Neuron (in vitro differentiated cells): ENCODE measurements at regions not wholly inside any gene's neighbourhood (a gene's known extent, or its start where the extent isn't known, plus 50 kb on each side); places are given as distances from the start of the nearest gene placed in this dataset.

Experiments used
- H2AFZ ChIP-seq: one replicate; pipeline ENCODE4 v1.6.1; 2013; ENCODE audit warnings: low read depth, mild to moderate bottlenecking, inconsistent platforms, low read length, moderate library complexity
- H3K27me3 ChIP-seq: one replicate; pipeline ENCODE4 v1.6.1; 2013; ENCODE audit warnings: low read length; ENCODE audit not compliant: insufficient read depth
- H3K36me3 ChIP-seq: one replicate; pipeline ENCODE4 v1.6.1; 2013; ENCODE audit warnings: low read length; ENCODE audit not compliant: insufficient read depth
- H3K4me1 ChIP-seq: one replicate; pipeline ENCODE4 v1.6.1; 2013; ENCODE audit warnings: low read length; ENCODE audit not compliant: insufficient read depth
- H3K4me3 ChIP-seq: 2 replicates; pipeline ENCODE4 v1.5.1; 2013; ENCODE audit warnings: mild to moderate bottlenecking, low read length, moderate library complexity
- H3K9me3 ChIP-seq: one replicate; pipeline ENCODE4 v1.6.1; 2013; ENCODE audit warnings: low read length

DNA sequence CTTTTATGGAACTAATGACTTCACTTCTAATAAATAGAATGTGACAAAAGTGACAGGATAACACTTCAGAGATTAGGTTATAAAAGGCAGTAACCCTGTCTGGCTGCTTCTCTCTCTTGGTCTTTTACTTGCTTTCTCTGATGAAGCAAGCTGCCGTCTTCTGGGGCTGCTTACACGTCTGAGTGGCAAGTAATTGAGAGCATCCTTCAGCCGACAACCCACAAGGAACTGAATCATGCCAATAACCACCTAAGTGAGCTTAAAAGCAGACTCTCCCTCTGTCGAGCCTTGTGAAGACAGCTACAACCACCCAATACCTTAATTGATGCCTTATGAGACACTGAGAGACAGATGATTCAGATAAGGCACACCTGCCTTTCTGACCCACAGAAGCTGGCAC, 1091.2 kb downstream of the SLITRK1 start:
- Histone ChIP-seq H2AFZ (no peak overlapping the region), H3K27me3 (no peaks in the 10 kb centered on the region), H3K9me3 (no peaks in the 10 kb centered on the region), H3K4me3 (no peak overlapping the region), H3K4me1 (peaks cover 1% of the 10 kb centered on the region), H3K36me3 (no peaks in the 10 kb centered on the region)

DNA sequence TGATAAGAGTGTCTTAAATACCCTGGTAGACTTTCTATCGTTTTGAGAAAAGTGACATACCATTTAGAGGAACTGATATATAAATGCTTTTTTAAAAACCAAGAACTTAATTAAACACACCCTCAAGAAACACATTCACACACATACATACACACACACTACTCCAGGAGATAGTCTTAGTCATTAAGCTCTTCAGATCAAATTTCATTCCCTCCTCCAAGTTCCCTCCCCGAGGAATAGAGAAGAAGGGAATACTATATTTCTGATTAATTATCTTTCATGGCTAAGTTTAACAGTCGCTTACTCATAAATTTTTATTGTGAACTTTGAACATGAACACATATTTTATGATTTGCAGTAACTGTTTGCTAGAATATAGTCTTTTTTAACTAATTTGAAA, 1109.5 kb downstream of the SLITRK1 start:
- no peaks in the 10 kb centered on the region for H3K4me1 ChIP-seq
- H3K9me3 ChIP-seq = no peaks in the 10 kb centered on the region
- H3K27me3 ChIP-seq = no peaks in the 10 kb centered on the region
- no peak overlapping the region for H2AFZ ChIP-seq
- no peaks in the 10 kb centered on the region for H3K36me3 ChIP-seq
- H3K4me3 ChIP-seq = no peak overlapping the region

DNA sequence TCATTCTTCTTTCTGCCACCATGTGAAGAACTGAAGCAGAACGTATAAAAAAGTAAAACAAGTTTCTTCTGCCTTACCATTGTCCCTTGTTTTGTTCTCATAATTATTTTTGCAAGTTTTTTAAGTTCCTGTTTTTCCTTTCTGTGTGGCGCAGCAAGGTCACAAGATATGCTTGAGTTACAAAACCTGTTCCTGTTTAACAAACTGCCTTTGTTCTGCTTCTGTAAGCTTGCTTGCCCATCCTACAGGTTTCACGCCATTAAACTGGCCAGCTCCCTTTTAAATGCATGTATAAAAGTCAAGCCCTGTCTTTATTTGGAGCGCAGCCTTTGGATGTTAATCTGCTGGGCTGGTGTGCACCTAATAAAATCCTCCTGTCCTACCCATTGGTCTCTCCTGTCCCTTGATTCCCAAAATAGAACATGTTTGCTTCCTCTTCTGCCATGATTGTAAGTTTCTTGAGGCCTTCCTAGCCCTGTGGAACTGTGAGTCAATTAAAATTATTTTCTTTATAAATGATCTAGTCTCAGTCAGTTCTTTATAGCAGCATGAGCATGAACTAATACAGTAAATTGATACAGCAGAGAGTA, 1115.4 kb downstream of the SLITRK1 start:
- Histone ChIP-seq H3K36me3 (no peaks in the 10 kb centered on the region), H3K9me3 (no peaks in the 10 kb centered on the region)

DNA sequence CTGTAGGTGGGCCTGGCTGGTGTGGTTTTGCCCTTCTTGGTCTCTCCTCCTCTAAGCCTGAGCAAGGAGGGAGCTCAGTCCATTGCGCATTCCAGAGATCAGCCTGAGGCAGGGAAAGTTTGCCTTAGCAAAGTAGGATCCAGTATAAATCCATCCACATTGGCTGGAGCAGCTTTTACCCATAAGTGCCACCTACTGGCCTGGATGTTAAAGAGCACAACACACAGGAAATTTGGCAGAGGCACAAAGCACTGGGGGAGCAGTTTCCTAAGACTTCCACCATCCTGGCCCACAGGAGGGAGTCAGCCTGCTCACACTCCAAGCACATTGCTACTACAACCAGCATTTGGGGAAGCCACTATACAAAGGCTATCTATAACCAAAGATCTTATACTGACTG, 1124.2 kb downstream of the SLITRK1 start:
- Histone ChIP-seq H3K4me1 (no peaks in the 10 kb centered on the region), H2AFZ (no peak overlapping the region), H3K4me3 (no peak overlapping the region), H3K27me3 (no peaks in the 10 kb centered on the region), H3K9me3 (no peaks in the 10 kb centered on the region), H3K36me3 (no peaks in the 10 kb centered on the region)

More for the DNA sequence above, 1115.4 kb downstream of the SLITRK1 start:
- H2AFZ ChIP-seq = no peak overlapping the region
- no peaks in the 10 kb centered on the region for H3K27me3 ChIP-seq
- no peaks in the 10 kb centered on the region for H3K4me1 ChIP-seq
- H3K4me3 ChIP-seq = no peak overlapping the region

DNA sequence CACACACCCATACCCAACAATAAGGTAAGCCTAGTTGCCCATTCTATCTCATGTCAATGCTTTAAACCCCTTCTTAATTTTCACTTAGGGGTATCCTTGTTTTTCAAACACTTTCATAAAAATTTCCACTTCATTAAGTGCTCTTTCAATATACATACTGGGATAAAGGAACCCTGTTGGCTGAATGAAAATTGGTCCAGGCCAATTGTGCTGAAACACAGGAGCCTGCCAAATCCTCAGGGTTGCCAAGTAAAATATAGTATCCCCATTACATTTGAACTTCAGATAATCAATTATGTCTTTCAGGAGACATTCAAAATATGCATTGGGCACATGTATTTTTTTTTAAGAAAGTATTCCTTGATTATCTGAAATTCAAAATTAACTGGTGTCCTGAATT, 1131.1 kb downstream of the SLITRK1 start:
- H2AFZ ChIP-seq = no peak overlapping the region

DNA sequence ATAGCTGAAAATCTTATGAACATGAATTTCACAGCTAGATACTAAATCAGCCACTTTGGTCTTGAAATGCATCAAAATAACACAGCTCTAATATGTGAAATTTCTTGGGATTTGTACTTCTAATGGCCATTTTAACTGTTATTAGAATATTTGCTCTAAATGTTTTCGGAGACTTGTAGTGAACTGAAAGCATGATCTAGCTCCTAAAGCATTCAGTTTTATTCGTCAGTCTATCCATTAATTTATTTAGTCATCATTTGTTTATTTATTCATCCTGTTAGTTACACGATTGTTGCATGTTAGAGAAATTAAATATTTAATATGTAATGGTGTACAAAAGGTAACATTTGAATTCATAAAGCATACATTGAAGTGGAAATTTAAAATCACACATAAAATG, 1132.7 kb downstream of the SLITRK1 start:
- Histone ChIP-seq H2AFZ (no peak overlapping the region), H3K36me3 (no peaks in the 10 kb centered on the region), H3K9me3 (no peaks in the 10 kb centered on the region), H3K27me3 (no peaks in the 10 kb centered on the region), H3K4me1 (peaks cover 3% of the 10 kb centered on the region), H3K4me3 (no peak overlapping the region)

More for the DNA sequence above, 1131.1 kb downstream of the SLITRK1 start:
- H3K4me1 ChIP-seq = peaks cover 3% of the 10 kb centered on the region
- no peak overlapping the region for H3K4me3 ChIP-seq
- no peaks in the 10 kb centered on the region for H3K36me3 ChIP-seq
- H3K27me3 ChIP-seq = no peaks in the 10 kb centered on the region
- H3K9me3 ChIP-seq = no peaks in the 10 kb centered on the region

DNA sequence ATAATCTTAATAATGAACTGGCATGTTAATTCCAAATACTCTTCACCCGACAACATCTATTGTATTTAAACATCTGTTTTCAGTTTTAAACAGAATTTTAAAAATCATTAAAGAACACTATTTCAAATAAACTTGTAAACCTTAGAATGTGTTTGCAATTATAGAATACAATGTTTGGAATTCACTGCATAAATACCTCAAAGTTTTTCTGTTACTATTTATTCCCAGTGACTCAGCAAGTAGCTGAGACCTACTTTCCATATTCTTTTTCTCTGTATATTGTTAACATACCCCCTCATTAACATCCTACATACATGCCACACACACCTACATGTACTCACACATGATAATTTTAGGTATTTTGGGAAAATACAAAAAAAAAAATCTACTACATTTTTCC, 1134.3 kb downstream of the SLITRK1 start:
- Histone ChIP-seq H3K36me3 (no peaks in the 10 kb centered on the region), H3K4me3 (no peak overlapping the region), H3K4me1 (peaks cover 3% of the 10 kb centered on the region), H3K27me3 (no peaks in the 10 kb centered on the region), H3K9me3 (no peaks in the 10 kb centered on the region), H2AFZ (no peak overlapping the region)

DNA sequence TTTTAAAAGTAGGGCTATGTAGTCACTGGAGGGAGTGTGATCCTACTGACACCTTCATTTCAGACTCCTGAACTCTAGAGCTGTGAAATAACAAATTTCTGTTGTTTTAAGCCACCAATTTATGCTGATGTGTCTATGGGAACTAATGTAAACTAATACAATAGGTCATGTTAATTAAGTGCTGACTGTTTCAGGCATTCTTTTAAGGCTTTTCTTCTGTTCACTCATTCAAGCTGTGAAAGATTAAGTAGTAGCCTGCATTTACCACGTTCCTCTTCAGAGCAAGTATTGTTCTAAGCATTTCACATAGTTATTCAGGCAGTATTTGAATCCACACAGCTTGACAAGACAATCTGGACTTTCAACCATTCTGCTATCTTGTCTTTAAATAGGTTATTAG, 1135.0 kb downstream of the SLITRK1 start:
- Histone ChIP-seq H3K36me3 (no peaks in the 10 kb centered on the region), H3K27me3 (no peaks in the 10 kb centered on the region), H2AFZ (no peak overlapping the region), H3K4me1 (peaks cover 3% of the 10 kb centered on the region), H3K4me3 (no peak overlapping the region), H3K9me3 (no peaks in the 10 kb centered on the region)

DNA sequence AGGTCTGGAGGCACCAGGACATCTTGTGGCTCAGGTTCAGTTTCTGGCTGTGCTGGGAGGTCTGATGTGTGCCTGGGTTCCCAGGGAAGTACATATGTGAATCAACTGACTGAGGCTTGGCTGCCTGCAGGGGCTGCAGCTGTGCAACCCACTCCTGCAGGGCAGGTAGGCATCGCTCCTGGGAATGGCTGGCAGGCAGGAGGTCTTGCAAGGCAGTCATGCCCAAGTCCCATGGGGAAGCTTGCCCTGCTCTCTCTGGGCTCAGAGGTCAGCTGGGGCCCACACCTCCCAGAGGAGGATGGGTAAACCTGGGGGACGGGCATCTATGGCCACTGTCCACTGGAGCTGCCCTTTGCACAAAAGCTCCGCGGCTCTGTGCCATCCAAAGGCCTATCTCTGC, 1141.8 kb downstream of the SLITRK1 start:
- H3K4me1 ChIP-seq = no peaks in the 10 kb centered on the region
- no peak overlapping the region for H3K4me3 ChIP-seq
- H3K27me3 ChIP-seq = no peaks in the 10 kb centered on the region

DNA sequence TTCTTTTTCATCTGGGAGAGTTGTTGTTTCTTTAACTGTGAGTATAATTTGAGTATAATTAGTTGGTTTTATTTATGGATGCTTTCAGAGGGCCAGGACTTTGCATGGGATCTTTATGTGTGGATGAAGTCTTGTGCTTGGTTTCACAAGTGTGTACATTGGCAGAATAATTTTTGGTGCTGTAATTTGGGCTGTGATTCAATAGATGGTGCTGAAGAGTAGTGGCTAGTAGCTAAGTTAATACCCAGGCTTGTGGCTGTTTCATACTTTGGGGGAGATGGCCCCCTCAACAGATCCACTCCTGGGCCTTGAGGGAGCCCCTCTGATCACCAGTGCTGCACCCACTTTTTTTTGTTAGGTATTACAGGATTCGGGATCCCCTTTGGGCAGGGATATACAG, 1142.4 kb downstream of the SLITRK1 start:
- Histone ChIP-seq H3K9me3 (no peaks in the 10 kb centered on the region), H3K27me3 (no peaks in the 10 kb centered on the region), H3K4me3 (no peak overlapping the region), H3K4me1 (no peaks in the 10 kb centered on the region), H2AFZ (no peak overlapping the region), H3K36me3 (no peaks in the 10 kb centered on the region)

More for the DNA sequence above, 1141.8 kb downstream of the SLITRK1 start:
- no peaks in the 10 kb centered on the region for H3K36me3 ChIP-seq
- no peak overlapping the region for H2AFZ ChIP-seq
- no peaks in the 10 kb centered on the region for H3K9me3 ChIP-seq

DNA sequence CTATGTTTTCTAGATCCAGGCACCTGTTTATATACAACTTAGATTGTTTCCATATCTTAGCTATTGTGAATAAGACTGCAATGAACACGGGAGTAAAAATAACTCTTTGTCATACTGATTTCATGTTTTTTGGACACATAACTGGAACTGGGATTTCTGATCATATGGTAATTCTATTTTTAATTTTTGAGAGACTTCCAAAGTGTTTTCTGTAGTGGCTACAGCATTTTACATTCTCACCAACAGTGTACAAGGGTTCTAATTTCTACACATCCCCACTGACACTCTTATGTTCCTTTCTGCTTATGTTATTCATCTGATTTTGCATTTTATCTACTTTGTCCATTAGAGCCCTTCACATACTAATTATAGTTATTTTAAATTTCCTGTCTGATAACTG, 1152.9 kb downstream of the SLITRK1 start:
- Histone ChIP-seq H3K9me3 (no peaks in the 10 kb centered on the region), H3K27me3 (no peaks in the 10 kb centered on the region), H3K36me3 (no peaks in the 10 kb centered on the region), H3K4me3 (no peak overlapping the region), H3K4me1 (no peaks in the 10 kb centered on the region), H2AFZ (no peak overlapping the region)

DNA sequence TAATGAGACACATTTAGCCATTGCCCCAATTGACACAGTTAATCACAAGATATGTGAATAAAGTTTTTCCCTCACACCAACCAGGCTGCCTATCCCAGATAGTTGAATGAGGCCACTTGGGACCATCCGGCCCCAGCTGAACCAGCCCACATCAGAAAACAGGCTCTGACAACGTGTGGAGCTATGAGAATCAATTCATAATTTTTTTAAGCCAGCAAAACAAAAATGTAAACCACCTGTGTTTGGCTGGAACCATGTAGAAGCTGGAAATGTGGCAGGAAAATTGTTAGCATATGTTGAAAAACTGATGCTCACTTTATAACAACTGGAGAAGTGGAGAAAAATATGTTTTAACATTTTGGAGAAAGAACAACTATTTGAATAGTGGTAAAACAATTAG, 1161.3 kb downstream of the SLITRK1 start:
- H3K36me3 ChIP-seq = no peaks in the 10 kb centered on the region
- H3K9me3 ChIP-seq = no peaks in the 10 kb centered on the region
- no peak overlapping the region for H2AFZ ChIP-seq
- no peaks in the 10 kb centered on the region for H3K27me3 ChIP-seq
- no peaks in the 10 kb centered on the region for H3K4me1 ChIP-seq
- H3K4me3 ChIP-seq = no peak overlapping the region

DNA sequence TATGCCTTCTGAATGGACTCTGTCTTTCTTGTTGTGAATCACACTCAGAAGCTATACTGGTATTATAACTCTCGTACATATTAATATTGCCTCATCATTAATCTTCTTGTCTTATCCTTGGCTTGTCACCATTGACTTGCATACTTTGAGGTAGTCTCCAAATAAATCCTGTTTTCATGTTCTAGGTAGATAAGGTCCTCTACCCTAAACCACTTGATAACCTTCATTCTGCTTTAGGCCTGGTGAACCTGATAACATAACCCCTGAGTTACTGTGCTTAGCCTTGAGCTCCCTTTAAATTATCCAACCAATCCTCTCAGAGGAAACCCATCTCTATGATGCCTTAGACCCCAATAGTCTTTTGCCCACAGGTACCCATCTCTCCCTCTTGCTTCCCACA, 1162.3 kb downstream of the SLITRK1 start:
- Histone ChIP-seq H3K36me3 (no peaks in the 10 kb centered on the region), H3K4me3 (no peak overlapping the region), H3K4me1 (no peaks in the 10 kb centered on the region), H3K9me3 (no peaks in the 10 kb centered on the region), H3K27me3 (no peaks in the 10 kb centered on the region), H2AFZ (no peak overlapping the region)

DNA sequence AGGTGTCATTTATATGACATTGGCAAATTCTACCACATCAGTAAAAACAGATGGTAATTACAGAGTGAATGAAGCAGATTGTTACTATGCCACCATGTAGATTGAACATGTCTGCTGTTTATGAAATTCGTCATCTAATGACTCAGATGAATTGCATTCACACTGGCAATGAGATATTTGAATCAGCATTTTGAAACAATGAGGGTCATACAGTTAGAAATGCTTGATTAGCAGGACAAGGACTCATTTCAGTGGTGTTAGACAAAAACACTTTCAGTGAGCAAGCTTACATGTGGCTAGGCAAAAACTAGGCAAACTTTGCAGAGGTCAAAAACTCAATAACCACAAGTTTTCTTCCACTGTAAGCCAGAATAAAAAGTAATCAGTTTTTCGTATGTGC, 1165.0 kb downstream of the SLITRK1 start:
- Histone ChIP-seq H2AFZ (no peak overlapping the region), H3K36me3 (no peaks in the 10 kb centered on the region), H3K4me1 (no peaks in the 10 kb centered on the region), H3K27me3 (no peaks in the 10 kb centered on the region), H3K4me3 (no peak overlapping the region), H3K9me3 (no peaks in the 10 kb centered on the region)
